ENCODE measurements at regions not wholly inside any gene's neighbourhood (a gene's known extent, or its start where the extent isn't known, plus 50 kb on each side); places are given as distances from the start of the nearest gene placed in this dataset.
A peak's percentile ranks its signal among the peaks of the same experiment; 100 is the strongest.

DNA sequence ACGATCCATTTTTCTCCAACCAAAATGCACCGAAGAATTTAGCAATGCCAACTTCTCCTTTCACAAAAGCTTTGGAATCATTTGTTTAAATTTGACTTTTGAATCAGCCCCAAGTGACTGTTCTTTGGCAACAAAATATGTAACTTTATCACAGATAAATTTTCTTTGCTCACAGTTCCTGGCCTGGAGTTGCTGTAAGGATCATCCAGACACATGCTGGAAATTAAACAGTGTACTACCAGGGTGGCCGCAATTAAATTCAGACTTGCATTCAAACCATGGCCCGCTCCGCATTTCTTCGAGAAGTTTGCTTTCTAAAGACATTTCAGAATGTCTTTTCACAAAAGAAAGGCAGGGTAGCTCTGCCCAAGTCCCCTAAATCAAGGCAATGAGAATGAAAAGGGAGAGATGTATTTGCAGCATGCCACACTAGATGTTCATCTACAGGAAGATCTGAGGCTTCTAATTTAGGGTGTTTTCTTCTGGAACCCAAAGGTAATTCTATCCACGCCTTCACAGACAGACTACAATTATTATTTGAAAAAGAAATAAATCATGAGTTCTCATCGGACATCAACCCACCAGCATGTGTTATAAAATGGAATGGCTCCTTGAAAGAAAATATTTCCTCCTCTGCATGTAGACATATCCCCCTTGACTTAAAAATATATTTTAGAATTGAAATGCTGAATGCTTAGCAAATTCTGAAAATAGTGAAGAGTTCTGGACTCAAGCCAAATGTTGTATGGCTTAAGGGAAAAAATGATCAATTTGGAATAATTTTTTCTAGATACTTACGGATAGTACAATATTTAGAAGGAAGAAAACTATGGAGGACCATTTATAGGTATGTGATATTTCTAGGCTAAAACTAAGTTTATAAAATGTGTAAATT lies 189.7 kb upstream of the BLID start (continued):
- TF ChIP-seq RARB (CRISPR knock-in tag; IDR thresholded peaks at IDR 0.05) (no peak), TSHZ2 (CRISPR knock-in tag; IDR thresholded peaks at IDR 0.05) (no peak)

GRCh38 chr11:122304973-122305372 lies 189.0 kb upstream of the BLID start:
- TF ChIP-seq ZC3H10 (CRISPR knock-in tag; IDR thresholded peaks at IDR 0.05) (no peak), TCF4 (CRISPR knock-in tag; IDR thresholded peaks at IDR 0.05; ENCODE audit: borderline replicate concordance) (no peak), TSHZ2 (CRISPR knock-in tag; IDR thresholded peaks at IDR 0.05) (no peak), ARNTL (CRISPR knock-in tag; IDR thresholded peaks at IDR 0.05; ENCODE audit: borderline replicate concordance, low read depth) (no peak), ZNF8 (CRISPR knock-in tag; IDR thresholded peaks at IDR 0.05) (no peak), SNAI2 (CRISPR knock-in tag; IDR thresholded peaks at IDR 0.05) (no peak), CSDC2 (CRISPR knock-in tag; IDR thresholded peaks at IDR 0.05) (no peak), OSR1 (CRISPR knock-in tag; IDR thresholded peaks at IDR 0.05) (no peak)
- ATAC-seq, result no peak

DNA sequence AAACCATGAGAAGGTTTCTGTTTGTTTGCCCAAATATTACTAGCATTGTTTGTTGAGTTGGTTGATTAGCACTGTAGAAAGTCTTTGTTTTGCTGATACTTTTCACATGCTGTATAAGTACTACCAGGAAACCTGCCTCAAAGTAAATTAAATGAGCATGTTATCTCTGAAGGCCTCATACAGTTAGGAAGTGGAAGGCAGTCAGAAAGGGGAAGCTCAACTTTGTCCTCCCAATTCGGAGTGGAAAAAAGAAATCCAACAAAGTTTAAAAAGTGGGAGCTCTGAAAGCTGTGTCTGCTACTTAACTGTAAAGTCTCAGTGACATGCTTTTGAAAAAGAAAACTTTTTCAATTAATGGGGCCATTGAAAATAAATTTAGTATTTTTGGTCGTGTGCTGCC lies 188.3 kb upstream of the BLID start:
- no peak for TF ChIP-seq ISL1 (CRISPR knock-in tag; IDR thresholded peaks at IDR 0.05)
- TF ChIP-seq ZNF8 (CRISPR knock-in tag; IDR thresholded peaks at IDR 0.05), result no peak
- TF ChIP-seq SNAI2 (CRISPR knock-in tag; IDR thresholded peaks at IDR 0.05), result no peak
- no peak for TF ChIP-seq ZC3H10 (CRISPR knock-in tag; IDR thresholded peaks at IDR 0.05)
- no peak for TF ChIP-seq PPARA (CRISPR knock-in tag; IDR thresholded peaks at IDR 0.05; ENCODE audit: borderline replicate concordance)
- no peak for TF ChIP-seq ZNF70 (CRISPR knock-in tag; IDR thresholded peaks at IDR 0.05)
- no peak for TF ChIP-seq BACH2 (CRISPR knock-in tag; IDR thresholded peaks at IDR 0.05; ENCODE audit: borderline replicate concordance)
- TF ChIP-seq TCF4 (CRISPR knock-in tag; IDR thresholded peaks at IDR 0.05; ENCODE audit: borderline replicate concordance), result no peak
- TF ChIP-seq RARB (CRISPR knock-in tag; IDR thresholded peaks at IDR 0.05), result no peak
- no peak for TF ChIP-seq POU6F1 (CRISPR knock-in tag; IDR thresholded peaks at IDR 0.05; ENCODE audit: borderline replicate concordance, low read depth)
- no peak for TF ChIP-seq ESRRG (CRISPR knock-in tag; IDR thresholded peaks at IDR 0.05)

DNA sequence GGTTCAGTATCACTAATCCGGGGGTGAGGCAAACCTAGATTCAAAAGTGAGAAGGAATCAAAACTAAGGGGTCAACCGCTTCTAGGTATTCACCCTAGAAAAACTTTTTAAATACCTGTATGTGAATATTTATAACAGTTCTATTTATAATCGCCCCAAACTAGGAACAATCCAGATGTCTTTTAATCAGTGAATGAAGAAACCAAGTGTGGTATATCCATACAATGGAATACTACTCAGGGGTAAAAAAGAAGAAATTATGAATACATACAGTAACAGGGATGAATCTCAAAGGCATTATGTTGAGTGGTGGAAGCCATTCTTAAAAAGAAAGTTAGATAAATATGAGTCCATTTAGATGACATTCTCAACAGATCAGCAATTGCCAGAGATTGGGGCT lies 178.0 kb upstream of the BLID start:
- ATAC-seq, result no peak
- TF ChIP-seq ZNF8 (CRISPR knock-in tag; IDR thresholded peaks at IDR 0.05) (peak; percentile 96), ZC3H10 (CRISPR knock-in tag; IDR thresholded peaks at IDR 0.05) (no peak)

More for the DNA sequence above, 188.3 kb upstream of the BLID start:
- no peak for ATAC-seq

DNA sequence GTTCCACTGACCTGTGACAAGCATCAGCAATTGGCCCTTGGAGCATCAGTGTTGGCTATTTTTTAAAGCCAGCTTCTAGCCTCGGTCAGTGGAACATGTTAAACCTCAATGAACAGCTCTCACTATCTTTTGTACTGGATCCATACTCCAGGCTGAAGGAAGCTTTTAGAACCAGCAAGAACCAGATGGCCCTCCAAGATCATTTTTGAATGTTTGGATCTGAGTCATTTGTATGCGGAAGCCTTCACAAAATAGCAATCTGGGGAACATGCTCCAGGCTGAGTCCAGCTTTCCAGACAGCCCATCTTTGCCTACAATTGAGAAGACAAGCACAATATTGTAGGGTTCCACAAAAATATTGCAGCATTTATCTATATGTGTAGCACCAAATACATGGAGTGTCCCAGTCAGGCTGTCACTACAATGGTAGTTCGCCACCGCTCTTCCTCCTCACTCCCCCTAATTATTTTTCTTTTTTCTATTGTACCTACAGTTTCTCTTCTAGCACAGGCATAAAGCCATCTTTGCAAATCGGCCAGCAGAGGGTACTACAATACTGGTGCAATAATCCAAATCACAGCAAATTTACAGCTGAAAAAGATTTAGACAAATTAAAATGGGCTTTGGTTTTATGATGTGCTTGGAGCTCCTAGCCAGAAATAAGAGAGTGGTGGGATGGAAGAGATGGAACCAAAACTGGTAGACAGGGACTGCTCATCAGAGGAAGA lies 177.4 kb upstream of the BLID start:
- no peak for ATAC-seq
- TF ChIP-seq, protein P1, sequence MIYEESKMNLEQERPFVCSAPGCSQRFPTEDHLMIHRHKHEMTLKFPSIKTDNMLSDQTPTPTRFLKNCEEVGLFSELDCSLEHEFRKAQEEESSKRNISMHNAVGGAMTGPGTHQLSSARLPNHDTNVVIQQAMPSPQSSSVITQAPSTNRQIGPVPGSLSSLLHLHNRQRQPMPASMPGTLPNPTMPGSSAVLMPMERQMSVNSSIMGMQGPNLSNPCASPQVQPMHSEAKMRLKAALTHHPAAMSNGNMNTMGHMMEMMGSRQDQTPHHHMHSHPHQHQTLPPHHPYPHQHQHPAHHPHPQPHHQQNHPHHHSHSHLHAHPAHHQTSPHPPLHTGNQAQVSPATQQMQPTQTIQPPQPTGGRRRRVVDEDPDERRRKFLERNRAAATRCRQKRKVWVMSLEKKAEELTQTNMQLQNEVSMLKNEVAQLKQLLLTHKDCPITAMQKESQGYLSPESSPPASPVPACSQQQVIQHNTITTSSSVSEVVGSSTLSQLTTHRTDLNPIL (CRISPR knock-in tag; IDR thresholded peaks at IDR 0.05; ENCODE audit: low read depth), result no peak
- TF ChIP-seq TCF4 (CRISPR knock-in tag; IDR thresholded peaks at IDR 0.05; ENCODE audit: borderline replicate concordance), result no peak
- TF ChIP-seq PPARA (CRISPR knock-in tag; IDR thresholded peaks at IDR 0.05; ENCODE audit: borderline replicate concordance), result no peak
- TF ChIP-seq ZFP3 (CRISPR knock-in tag; IDR thresholded peaks at IDR 0.05), result no peak
- TF ChIP-seq ZC3H10 (CRISPR knock-in tag; IDR thresholded peaks at IDR 0.05), result no peak
- TF ChIP-seq BACH2 (CRISPR knock-in tag; IDR thresholded peaks at IDR 0.05; ENCODE audit: borderline replicate concordance), result no peak
- TF ChIP-seq ZFP30 (CRISPR knock-in tag; IDR thresholded peaks at IDR 0.05), result no peak
- TF ChIP-seq, protein P2, sequence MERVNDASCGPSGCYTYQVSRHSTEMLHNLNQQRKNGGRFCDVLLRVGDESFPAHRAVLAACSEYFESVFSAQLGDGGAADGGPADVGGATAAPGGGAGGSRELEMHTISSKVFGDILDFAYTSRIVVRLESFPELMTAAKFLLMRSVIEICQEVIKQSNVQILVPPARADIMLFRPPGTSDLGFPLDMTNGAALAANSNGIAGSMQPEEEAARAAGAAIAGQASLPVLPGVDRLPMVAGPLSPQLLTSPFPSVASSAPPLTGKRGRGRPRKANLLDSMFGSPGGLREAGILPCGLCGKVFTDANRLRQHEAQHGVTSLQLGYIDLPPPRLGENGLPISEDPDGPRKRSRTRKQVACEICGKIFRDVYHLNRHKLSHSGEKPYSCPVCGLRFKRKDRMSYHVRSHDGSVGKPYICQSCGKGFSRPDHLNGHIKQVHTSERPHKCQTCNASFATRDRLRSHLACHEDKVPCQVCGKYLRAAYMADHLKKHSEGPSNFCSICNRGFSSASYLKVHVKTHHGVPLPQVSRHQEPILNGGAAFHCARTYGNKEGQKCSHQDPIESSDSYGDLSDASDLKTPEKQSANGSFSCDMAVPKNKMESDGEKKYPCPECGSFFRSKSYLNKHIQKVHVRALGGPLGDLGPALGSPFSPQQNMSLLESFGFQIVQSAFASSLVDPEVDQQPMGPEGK (CRISPR knock-in tag; IDR thresholded peaks at IDR 0.05; ENCODE audit: borderline replicate concordance), result no peak
- TF ChIP-seq GLIS3 (CRISPR knock-in tag; IDR thresholded peaks at IDR 0.05), result no peak
- no peak for TF ChIP-seq SNAI2 (CRISPR knock-in tag; IDR thresholded peaks at IDR 0.05)

Data from SK-N-SH treated with all-trans-retinoic acid at 6 μM for 48 hours (cell line).